Stimulated activated CD8-positive, alpha-beta memory T cell treated with anti-CD3 and anti-CD28 coated beads, Interleukin-7, amount 100 ng/mL, for 1 hour (primary cell): ENCODE measurements at regions not wholly inside any gene's neighbourhood (a gene's known extent, or its start where the extent isn't known, plus 50 kb on each side); places are given as distances from the start of the nearest gene placed in this dataset.
"Not testable (repeated sequence)": the region's sequence is repeated elsewhere in the genome, so short reads cannot be mapped to it uniquely, and the experiment has no call there.

Experiments
- DNase-seq, 2 donors: peaks; one replicate each; pipeline ENCODE4 v3.0.0-alpha.2; 2020; ENCODE audit warnings: low read depth in 2 of 2

DNA sequence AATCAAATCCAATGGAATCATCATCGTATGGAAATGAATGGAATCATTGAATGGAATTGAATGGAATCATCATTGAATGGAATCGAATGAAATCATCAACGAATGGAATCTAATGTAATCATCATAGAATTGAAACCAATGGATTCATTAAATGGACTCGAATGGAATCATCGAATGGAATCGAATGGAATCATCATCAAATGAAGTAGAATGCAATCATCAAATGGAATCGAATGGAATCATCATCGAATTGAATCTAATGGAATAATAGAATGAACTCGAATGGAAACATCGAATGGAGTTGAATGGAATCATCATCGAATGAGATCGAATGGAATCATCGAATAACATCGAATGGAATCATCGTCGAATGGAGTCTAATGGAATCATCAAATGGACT, 232.8 kb downstream of the SHCBP1 start:
- DNase-seq: not testable (repeated sequence)

DNA sequence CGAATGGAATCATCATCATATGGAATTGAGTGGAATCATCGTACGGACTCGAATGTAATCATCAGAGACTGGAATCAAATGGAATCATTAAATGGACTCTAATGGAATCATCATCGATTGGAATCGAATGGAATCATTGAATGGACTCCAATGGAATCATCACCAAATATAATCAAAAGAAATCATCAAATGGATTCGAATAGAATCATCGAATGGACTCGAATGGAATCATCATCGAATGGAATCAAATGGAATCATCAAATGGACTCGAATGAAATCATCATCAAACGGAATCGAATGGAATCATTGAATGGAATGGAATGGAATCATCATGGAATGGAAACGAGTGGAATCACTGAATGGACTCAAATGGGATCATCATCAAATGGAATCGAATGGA, 233.5 kb downstream of the SHCBP1 start:
- DNase-seq: peak; percentile 37 to 58

DNA sequence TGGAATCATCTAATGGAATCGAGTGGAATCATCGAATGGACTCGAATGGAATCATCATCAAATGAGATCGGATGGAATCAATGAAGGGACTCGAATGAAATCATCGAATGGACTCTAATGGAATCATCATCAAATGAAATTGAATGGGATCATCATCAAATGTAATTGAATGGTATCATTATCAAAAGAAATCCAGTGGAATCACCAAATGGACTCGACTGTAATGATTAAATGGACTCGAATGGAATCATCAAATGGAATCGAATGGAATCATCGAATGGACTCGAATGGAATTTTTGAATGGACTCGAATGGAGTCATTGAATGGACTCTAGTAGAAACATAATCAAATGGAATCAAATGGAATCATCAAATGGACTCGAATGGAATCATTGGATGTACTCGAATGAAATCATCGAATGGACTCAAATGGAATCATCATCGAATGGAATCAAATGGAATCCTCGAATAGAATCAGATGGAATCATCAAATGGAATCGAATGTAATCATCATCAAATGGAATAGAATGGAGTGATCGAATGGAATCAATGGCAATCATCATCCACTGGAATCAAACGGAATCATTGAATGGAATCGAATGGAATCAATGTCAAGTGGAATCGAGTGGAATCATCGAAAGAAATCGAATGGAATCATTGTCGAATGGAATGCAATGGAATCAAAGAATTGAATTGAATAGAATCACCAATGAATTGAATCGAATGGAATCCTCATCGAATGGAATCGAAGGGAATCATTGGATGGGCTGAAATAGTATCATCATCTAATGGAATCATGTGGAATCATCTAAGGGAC, 234.2 kb downstream of the SHCBP1 start:
- peak in 1 of 2 donors; percentile 13 for DNase-seq

DNA sequence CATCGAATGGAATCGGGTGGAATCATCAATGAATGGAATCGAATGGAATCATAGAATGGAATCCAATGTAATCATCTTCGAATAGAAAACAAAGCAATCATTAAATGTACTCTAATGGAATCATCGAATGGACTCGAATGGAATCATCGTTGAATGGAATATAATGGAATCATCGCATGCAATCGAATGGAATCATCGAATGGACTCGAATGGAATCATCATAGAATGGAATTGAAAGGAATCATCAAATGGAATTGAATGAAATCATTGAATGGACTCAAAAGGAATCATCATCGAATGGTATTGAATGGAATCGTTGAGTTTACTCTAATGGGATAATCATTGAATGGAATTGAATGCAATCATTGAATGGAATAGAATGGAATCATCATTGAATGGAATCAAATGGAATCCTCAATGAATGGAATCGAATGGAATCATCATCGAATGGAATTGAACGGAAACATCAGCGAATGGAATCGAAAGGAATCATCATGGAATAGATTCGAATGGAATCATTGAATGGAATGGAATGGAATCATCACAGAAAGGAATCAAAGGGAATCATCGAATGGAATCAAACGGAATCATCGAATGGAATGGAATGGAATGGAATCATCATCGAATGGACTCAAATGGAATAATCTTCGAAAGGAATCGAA, 234.9 kb downstream of the SHCBP1 start:
- DNase-seq: not testable (repeated sequence)

DNA sequence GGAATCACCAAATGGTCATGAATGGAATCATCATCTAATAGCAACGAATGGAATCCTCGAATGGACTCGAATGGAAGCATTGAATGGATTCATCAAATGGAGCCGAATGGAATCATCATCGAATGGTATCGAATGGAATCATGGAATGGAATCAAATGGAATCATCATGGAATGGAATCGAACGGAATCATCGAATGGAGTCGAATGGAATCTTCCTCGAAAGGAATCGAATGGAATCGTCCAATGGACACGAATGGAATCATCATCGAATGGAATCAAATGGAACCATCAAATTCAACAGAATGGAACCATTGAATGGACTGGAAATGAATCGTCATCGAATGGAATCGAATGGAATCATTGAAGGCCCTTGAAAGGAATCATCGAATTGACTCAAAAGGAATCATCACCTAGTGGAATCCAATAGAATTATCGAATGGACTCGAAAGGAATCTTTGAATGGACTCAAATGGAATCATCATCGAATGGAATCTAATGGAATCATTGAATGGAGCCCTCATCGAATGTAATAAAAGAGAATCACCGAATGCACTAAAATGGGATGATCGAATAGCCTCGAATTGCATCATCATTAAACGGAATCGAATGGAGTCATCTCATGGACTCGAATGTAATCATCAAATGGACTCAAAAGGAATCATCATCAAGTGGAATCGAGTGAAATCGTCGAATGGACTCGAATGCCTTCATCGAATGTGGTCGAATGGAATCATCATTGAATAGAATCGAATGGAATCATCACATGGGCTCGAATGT, 236.7 kb downstream of the SHCBP1 start:
- DNase-seq: peak in 1 of 2 donors; percentile 43

DNA sequence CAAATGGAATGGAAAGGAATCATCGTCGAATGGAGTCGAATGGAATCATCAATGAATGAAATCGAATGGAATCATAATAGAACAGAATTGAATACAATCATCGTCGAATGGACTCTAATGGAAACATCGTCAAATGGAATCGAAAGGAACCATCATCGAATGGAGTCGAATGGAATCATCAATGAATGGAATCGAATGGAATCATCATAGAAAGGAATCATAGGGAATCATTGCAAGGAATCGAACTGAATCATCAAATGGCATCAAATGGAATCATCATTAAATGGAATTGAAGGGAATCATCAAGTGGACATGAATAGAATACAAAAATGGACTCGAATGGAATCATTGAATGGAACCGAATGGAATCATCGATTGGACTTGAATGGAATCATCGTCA, 237.6 kb downstream of the SHCBP1 start:
- not testable (repeated sequence) for DNase-seq

DNA sequence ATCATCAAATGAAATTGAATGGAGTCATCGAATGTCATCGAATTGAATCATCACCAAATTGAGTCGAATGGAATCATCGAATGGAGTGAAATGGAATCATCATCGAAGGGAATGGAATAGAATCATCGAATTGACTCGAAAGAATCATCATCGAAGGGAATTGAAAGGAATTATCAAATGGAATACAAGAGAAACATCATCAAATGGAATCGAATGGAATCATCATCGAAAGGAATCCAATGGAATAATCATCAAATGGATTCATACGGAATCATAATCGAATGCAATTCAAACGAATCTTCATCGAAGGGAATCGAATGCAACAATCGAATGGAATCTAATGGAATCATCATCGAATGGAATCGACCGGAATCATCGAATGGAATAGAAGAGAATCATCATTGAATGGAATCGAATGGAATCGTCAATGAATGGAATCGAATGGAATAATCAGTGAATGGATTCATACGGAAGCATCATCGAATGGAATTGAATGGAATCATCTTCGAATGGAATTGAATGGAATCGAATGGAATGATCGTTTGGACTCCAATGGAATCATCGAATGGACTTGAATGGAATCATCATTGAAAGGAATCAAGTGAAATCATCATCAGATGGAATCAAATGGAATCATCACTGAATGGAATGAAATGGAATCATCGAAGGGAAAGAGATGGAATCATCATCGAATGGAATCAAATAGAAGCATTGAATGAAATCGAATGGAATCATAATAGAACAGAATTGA, 238.2 kb downstream of the SHCBP1 start:
- not testable (repeated sequence) for DNase-seq

DNA sequence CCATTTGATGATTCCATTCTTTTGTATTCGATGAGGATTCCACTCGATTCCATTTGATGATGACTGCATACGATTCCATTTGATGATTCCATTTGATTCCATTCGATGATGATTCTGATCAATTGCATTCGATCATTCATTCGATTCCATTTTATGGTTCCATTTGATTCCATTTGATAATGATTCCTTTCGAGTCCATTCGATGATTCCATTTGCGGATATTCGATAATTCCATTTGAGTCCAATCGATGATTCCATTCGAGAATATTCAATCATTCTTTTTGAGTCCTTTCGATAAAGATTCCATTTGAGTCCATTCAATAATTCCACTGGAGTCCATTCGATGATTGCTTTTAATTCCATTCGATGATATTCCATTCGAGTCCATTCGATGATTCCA, 239.1 kb downstream of the SHCBP1 start:
- DNase-seq: not testable (repeated sequence)

DNA sequence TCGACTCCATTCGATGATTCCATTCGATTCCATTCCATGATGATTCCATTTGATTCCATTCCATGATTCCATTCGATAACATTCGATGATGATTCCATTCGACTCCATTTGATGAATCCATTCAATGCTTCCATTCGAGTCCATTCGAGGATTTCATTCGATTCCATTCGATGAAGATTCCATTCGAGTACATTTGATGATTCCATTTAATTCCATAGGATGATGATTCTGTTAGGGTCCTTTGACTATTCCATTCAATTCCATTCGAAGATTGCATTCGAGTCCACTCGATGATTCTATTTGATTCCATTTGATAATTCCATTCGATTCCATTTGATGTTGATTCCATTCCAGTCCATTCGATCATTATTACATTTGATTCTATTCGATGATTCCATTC, 239.8 kb downstream of the SHCBP1 start:
- not testable (repeated sequence) for DNase-seq
